Natural killer cell treated with Interleukin-12 subunit alpha and Interleukin-12 subunit beta and Interleukin-15 and Interleukin-18, amount 100 ng/mL, for 72 hours (primary cell): ENCODE measurements at regions not wholly inside any gene's neighbourhood (a gene's known extent, or its start where the extent isn't known, plus 50 kb on each side); places are given as distances from the start of the nearest gene placed in this dataset.

Experiments used
- ATAC-seq, 2 donors: fragments of 150-1000 bp; cut with Tn5 transposase in 1 of 2; sonication (Bioruptor Pico), chemical (Tn5 transposase) in 1 of 2; 2 replicates each; pipeline ENCODE4 v1.10.0; 2021
- DNase-seq: peaks from one replicate; pipeline ENCODE4 v3.0.0; 2022; ENCODE audit warnings: low spot score
- H3K27ac Mint-ChIP-seq, 2 donors: 1 replicate in 1 of 2; 2 replicates in 1 of 2; pipeline ENCODE4 v1.8.0; 2022; ENCODE audit warnings: mixed read lengths in 2 of 2, mild to moderate bottlenecking in 1 of 2, moderate library complexity in 1 of 2
- H3K27me3 Mint-ChIP-seq, 2 donors: 1 replicate in 1 of 2; 2 replicates in 1 of 2; pipeline ENCODE4 v1.8.0; 2022; ENCODE audit warnings: mixed read lengths in 2 of 2
- H3K36me3 Mint-ChIP-seq: one replicate; pipeline ENCODE4 v1.8.0; 2022; ENCODE audit warnings: mixed read lengths
- H3K4me1 Mint-ChIP-seq, 2 donors: 1 replicate in 1 of 2; 2 replicates in 1 of 2; pipeline ENCODE4 v1.8.0; 2022; ENCODE audit warnings: low read depth in 2 of 2, mixed read lengths in 2 of 2, mild to moderate bottlenecking in 1 of 2
- H3K4me3 Mint-ChIP-seq: one replicate; pipeline ENCODE4 v1.8.0; 2022; ENCODE audit warnings: mixed read lengths
- H3K9me3 Mint-ChIP-seq: 2 replicates; pipeline ENCODE4 v1.8.0; 2022; ENCODE audit warnings: mixed read lengths

DNA sequence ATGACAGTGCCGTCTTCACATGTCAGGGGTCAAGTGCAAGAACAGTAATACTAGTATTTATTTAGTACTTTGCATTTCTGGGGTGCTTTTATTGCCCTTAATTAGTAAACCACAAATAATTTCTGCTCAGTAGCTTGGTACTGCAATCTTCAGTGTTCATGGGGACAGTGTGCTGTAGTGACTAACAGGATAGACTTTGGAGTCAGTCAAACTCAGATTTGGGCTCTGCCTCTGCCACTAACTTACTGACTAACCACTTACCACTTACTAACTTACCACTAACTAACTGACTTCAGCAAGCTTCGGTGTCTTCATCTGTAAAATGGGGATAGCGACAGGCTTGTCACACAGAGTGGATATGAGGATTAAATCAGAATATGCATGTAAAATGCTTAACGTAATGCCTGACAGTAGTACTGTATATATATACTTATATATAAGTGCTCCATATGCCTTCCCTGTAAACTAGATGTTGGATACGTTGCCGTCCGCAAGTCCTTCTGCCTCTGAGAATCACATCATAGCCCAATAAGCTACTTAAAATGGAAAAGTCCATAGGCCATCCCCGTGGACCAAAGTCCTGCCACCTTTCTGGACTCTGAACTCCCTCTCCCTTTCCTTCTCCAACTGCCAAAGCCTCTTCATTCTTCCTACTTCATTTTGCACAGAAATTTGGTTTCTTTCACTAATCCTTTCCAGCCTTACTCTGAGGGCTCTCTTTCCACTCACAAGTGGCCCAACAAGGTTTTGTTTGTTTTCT lies 158.1 kb downstream of the ZIC5 start:
- ATAC-seq (no peak), DNase-seq (no peak)
- no peak overlapping the region for H3K4me3 Mint-ChIP-seq
- H3K27ac Mint-ChIP-seq: no peak overlapping the region
- peaks cover 10 to 19% of the 10 kb centered on the region in 2 donors for H3K4me1 Mint-ChIP-seq
- H3K27me3 Mint-ChIP-seq: peaks cover 0 to 4% of the 10 kb centered on the region in 2 donors
- no peaks in the 10 kb centered on the region for H3K9me3 Mint-ChIP-seq
- no peaks in the 10 kb centered on the region for H3K36me3 Mint-ChIP-seq

DNA sequence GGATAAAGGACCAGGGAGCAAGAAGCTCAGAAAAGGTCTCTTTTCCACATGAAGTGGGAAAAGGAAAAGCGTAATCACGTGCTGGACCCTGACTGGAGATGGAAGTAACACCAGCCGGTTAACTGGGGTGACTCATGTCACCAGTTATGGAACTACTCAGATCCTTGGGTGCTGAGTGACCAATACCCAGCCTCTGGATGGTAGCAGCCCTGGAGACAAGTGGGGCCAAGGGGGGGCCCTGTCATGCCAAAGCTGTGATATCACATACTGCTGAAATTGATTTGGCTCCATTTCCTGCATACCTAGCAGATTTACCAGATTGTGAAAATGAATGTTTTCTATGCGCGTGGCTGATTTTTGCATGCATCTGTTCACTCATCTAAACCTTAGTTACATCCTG lies 158.9 kb downstream of the ZIC5 start:
- no peak for ATAC-seq
- H3K4me3 Mint-ChIP-seq: no peak overlapping the region
- no peaks in the 10 kb centered on the region for H3K36me3 Mint-ChIP-seq
- no peak overlapping the region for H3K27ac Mint-ChIP-seq
- no peaks in the 10 kb centered on the region for H3K9me3 Mint-ChIP-seq
- peaks cover 0 to 4% of the 10 kb centered on the region in 2 donors for H3K27me3 Mint-ChIP-seq
- H3K4me1 Mint-ChIP-seq: peaks cover under 1 to 10% of the 10 kb centered on the region in 2 donors
- DNase-seq: no peak

- ATAC-seq: no peak
- Mint-ChIP-seq H3K27me3 (peaks cover 0 to 4% of the 10 kb centered on the region in 2 donors), H3K36me3 (no peaks in the 10 kb centered on the region), H3K27ac (no peak overlapping the region), H3K9me3 (no peaks in the 10 kb centered on the region), H3K4me3 (no peak overlapping the region), H3K4me1 (peaks cover 0 to 4% of the 10 kb centered on the region in 2 donors)
- no peak for DNase-seq
Measured at GRCh38 chr13:99811067-99811700, 160.4 kb downstream of the ZIC5 start.

GRCh38 chr13:99809926-99810325 lies 161.6 kb downstream of the ZIC5 start:
- H3K27me3 Mint-ChIP-seq: peaks cover 0 to 4% of the 10 kb centered on the region in 2 donors
- no peaks in the 10 kb centered on the region for H3K9me3 Mint-ChIP-seq
- H3K27ac Mint-ChIP-seq: no peak overlapping the region
- H3K4me3 Mint-ChIP-seq: no peak overlapping the region
- DNase-seq (no peak), ATAC-seq (no peak)
- H3K4me1 Mint-ChIP-seq: peaks cover 0 to 4% of the 10 kb centered on the region in 2 donors
- no peaks in the 10 kb centered on the region for H3K36me3 Mint-ChIP-seq

- Mint-ChIP-seq H3K27me3 (peaks cover 0 to 4% of the 10 kb centered on the region in 2 donors), H3K27ac (no peak overlapping the region), H3K9me3 (no peaks in the 10 kb centered on the region), H3K4me3 (no peak overlapping the region), H3K36me3 (no peaks in the 10 kb centered on the region), H3K4me1 (peaks cover 0 to 4% of the 10 kb centered on the region in 2 donors)
- ATAC-seq: no peak
- no peak for DNase-seq
Measured at GRCh38 chr13:99809496-99809895, 162.1 kb downstream of the ZIC5 start.

DNA sequence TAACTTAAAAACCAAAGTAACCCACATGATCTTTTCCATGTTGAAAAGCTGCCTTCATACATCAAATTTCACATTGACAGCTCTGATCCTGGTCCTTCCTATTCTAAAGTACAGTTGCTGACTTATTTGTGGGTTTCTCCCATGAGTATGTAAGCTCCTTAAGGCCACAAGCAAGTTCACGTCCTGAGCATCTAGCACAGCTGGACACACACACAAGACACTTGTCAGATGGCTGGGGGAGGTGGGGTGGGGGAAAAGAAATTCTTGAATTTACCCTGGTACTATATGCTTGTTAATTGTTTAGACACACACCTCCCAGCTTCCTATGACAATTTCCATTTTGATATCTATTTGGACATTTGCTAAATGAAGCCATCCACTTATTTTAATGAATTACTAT lies 162.8 kb downstream of the ZIC5 start:
- peaks cover 0 to 4% of the 10 kb centered on the region in 2 donors for H3K4me1 Mint-ChIP-seq
- no peak overlapping the region for H3K4me3 Mint-ChIP-seq
- H3K27ac Mint-ChIP-seq: no peak overlapping the region
- ATAC-seq (no peak), DNase-seq (no peak)
- H3K27me3 Mint-ChIP-seq: peaks cover 0 to 4% of the 10 kb centered on the region in 2 donors
- no peaks in the 10 kb centered on the region for H3K9me3 Mint-ChIP-seq
- H3K36me3 Mint-ChIP-seq: no peaks in the 10 kb centered on the region

DNA sequence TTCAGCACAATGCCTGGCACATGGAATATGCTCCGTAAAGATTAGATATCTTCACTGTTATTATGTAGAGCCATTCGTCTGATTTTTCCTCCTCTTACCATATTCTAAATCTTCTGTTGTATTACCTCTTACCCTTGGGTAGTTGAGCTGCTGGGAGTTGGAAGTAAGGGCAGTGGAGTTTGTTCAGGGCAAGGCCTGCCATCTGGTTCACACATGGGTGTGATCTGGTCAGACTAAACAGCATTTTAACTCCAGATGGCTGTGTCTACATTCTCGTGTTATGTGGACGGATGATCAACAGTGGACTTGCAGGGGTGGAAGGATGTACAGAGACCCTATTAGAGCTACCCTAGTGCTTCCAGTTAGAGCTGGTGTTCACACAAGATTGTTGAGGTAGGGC lies 164.9 kb downstream of the ZIC5 start:
- Mint-ChIP-seq H3K9me3 (no peaks in the 10 kb centered on the region), H3K27ac (no peak overlapping the region), H3K36me3 (no peaks in the 10 kb centered on the region), H3K4me1 (peaks cover 0 to 4% of the 10 kb centered on the region in 2 donors), H3K4me3 (no peak overlapping the region), H3K27me3 (peaks cover 0 to 4% of the 10 kb centered on the region in 2 donors)
- ATAC-seq (no peak), DNase-seq (no peak)

- H3K9me3 Mint-ChIP-seq: no peaks in the 10 kb centered on the region
Measured at GRCh38 chr13:99805361-99805760, 166.2 kb downstream of the ZIC5 start.

DNA sequence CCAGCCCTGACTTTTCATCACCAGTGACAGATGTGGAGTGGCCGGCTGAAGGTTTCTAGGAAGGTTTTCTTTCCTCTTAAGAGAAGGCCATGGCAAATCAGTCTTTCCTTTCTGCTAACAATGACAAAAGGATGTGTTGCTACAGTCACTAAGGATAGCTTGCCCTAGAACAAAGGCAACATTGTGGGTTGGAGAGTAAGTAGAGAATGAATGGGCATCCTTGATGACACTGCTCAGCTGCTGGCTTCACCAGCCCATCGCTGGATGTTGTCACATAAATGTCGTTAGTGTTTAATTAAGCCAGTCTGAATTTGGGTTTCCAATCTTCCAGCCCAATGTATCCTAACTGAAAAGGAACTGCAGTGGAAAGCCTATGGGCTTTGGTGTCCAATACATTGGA lies 168.4 kb downstream of the ZIC5 start:
- Mint-ChIP-seq H3K9me3 (no peaks in the 10 kb centered on the region), H3K27me3 (no peaks in the 10 kb centered on the region), H3K4me3 (no peak overlapping the region), H3K36me3 (no peaks in the 10 kb centered on the region), H3K27ac (no peak overlapping the region), H3K4me1 (no peaks in the 10 kb centered on the region)
- DNase-seq (no peak), ATAC-seq (no peak)

More at GRCh38 chr13:99805361-99805760, 166.2 kb downstream of the ZIC5 start:
- H3K36me3 Mint-ChIP-seq: no peaks in the 10 kb centered on the region
- DNase-seq (no peak), ATAC-seq (no peak)
- H3K27ac Mint-ChIP-seq: no peak overlapping the region
- peaks cover 0 to 4% of the 10 kb centered on the region in 2 donors for H3K27me3 Mint-ChIP-seq
- H3K4me1 Mint-ChIP-seq: peaks cover 0 to 4% of the 10 kb centered on the region in 2 donors
- H3K4me3 Mint-ChIP-seq: no peak overlapping the region

DNA sequence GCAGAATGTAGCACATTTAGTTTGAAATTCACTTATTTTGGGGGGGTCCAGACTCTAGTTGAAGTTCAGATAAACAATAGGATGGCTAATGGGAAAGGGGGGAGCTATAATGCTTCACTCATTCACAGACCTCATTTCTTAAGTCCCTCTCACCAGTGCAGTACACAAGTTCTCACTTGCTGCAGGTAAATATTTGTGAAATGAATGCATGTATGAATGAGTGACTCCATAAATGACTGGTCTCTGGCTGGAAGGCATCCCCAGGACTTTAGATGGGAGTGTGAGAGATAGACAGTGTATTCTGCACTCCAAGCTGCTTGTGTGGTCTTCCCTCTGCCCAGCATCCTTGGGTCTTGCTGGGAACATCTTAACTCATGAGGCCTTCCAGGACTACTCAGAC lies 169.2 kb downstream of the ZIC5 start:
- DNase-seq (no peak), ATAC-seq (no peak)
- Mint-ChIP-seq H3K4me1 (no peaks in the 10 kb centered on the region), H3K36me3 (no peaks in the 10 kb centered on the region), H3K27me3 (no peaks in the 10 kb centered on the region), H3K4me3 (no peak overlapping the region), H3K27ac (no peak overlapping the region), H3K9me3 (no peaks in the 10 kb centered on the region)

DNA sequence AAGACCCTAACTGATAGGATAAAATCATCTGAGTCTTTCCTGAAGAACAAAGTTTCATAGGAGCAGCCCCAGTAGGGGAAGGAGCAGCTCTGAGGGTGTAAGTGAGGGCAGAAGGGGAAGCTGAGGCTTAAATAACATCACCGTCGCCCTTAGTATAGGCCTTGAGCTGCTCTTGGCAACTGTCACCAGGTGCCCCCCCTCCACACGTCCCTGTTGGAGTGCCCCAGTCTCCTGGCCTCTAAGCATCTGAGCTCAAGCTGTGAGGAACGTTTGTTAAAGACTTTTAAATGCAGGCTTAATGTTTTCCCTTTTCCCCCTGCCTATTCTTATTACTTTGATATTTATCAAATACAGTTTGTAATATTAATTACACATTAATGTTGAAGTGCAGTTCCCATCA lies 170.6 kb downstream of the ZIC5 start:
- no peak for ATAC-seq
- no peak overlapping the region for H3K27ac Mint-ChIP-seq
- no peaks in the 10 kb centered on the region for H3K36me3 Mint-ChIP-seq
- no peaks in the 10 kb centered on the region for H3K4me1 Mint-ChIP-seq
- no peak overlapping the region for H3K4me3 Mint-ChIP-seq
- DNase-seq: no peak
- no peaks in the 10 kb centered on the region for H3K9me3 Mint-ChIP-seq
- H3K27me3 Mint-ChIP-seq: no peaks in the 10 kb centered on the region

- no peak for DNase-seq
- Mint-ChIP-seq H3K36me3 (no peaks in the 10 kb centered on the region), H3K4me3 (no peak overlapping the region), H3K9me3 (no peaks in the 10 kb centered on the region), H3K27ac (no peak overlapping the region), H3K4me1 (no peaks in the 10 kb centered on the region), H3K27me3 (no peaks in the 10 kb centered on the region)
- no peak for ATAC-seq
Measured at GRCh38 chr13:99800011-99800410, 171.6 kb downstream of the ZIC5 start.

GRCh38 chr13:99798756-99799155 lies 172.8 kb downstream of the ZIC5 start:
- ATAC-seq: no peak
- DNase-seq: no peak
- Mint-ChIP-seq H3K27ac (no peak overlapping the region), H3K27me3 (no peaks in the 10 kb centered on the region), H3K9me3 (no peaks in the 10 kb centered on the region), H3K36me3 (no peaks in the 10 kb centered on the region), H3K4me1 (no peaks in the 10 kb centered on the region), H3K4me3 (no peak overlapping the region)

DNA sequence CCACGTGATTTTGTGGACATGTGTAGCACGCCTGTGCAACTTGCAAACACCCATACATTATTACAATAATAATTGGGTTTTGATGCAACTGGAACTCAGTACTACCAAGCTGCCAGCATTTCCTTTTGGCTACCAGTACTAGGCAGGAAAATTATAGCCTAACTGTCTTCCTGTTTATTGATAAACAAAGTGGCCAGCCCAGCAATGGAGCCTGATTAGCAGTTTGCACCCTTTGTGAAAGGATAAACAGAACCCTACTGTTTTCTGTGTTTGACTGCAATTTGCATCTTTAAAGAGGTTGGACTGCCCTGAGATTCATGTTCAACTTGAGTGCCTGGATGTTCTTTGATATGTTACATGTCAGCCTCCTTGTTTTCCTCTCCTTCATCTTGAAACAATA lies 173.9 kb downstream of the ZIC5 start:
- no peak for DNase-seq
- Mint-ChIP-seq H3K4me1 (no peaks in the 10 kb centered on the region), H3K27ac (no peak overlapping the region), H3K9me3 (no peaks in the 10 kb centered on the region), H3K4me3 (no peak overlapping the region), H3K36me3 (no peaks in the 10 kb centered on the region), H3K27me3 (no peaks in the 10 kb centered on the region)
- no peak for ATAC-seq
